ENCODE measurements at regions not wholly inside any gene's neighbourhood (a gene's known extent, or its start where the extent isn't known, plus 50 kb on each side); places are given as distances from the start of the nearest gene placed in this dataset.

- TF ChIP-seq CTCF (IDR thresholded peaks at IDR 0.05): no peak
- no peak for TF ChIP-seq SIN3A (IDR thresholded peaks at IDR 0.05; ENCODE audit: borderline replicate concordance, insufficient read depth, low read depth, low read length)
- no peak for TF ChIP-seq POLR2AphosphoS5 (IDR thresholded peaks at IDR 0.05; ENCODE audit: low read depth, low read length)
- no peak for TF ChIP-seq REST (IDR thresholded peaks at IDR 0.05; ENCODE audit: insufficient read depth in 1 of 2, low read depth in 2 of 2, low read length in 1 of 2)
Measured at GRCh38 chr6:3560211-3560610, 103.4 kb upstream of the SLC22A23 start.
